K562 (cell line): ENCODE measurements at regions not wholly inside any gene's neighbourhood (a gene's known extent, or its start where the extent isn't known, plus 50 kb on each side); places are given as distances from the start of the nearest gene placed in this dataset.
A peak's percentile ranks its signal among the peaks of the same experiment; 100 is the strongest.

Experiments used
- ATAC-seq: fragments of 200-7000 bp; cut with Tn5 transposase; 3 replicates; pipeline ENCODE4 v1.9.1; 2020; ENCODE audit warnings: moderate library complexity
- BruUV-seq: library from RNA; stranded (reverse); fragments of 400-500 nt; replicated peaks from 2 replicates; lab custom pipeline; 2021; lab: Mats Ljungman, UMichigan
- CTCF ChIA-PET: fragments of 300-600 bp; formaldehyde crosslinking; extraction: SDS; loops from one replicate; lab custom pipeline; 2021; ENCODE audit warnings: low intra/inter-chr PET ratio; lab: Yijun Ruan, JAX
- POLR2A ChIA-PET: fragments of 300-600, 350-650 bp; sonication (Branson Sonifier 250); formaldehyde crosslinking; extraction: SDS; loops from one replicate; lab custom pipeline; 2021; ENCODE audit warnings: antibody characterized with exemption, inconsistent platforms; lab: Yijun Ruan, JAX
- DNase-seq, 4 experiments: peaks; one replicate each; pipeline versions ENCODE4 v3.0.0 to v3.0.0-alpha.2; 2011 to 2018; ENCODE audit warnings: low spot score in 3 of 4, mixed read lengths in 3 of 4; ENCODE audit errors: extremely low read depth in 1 of 4
- FAIRE-seq: peaks from 2 replicates; lab custom pipeline; 2011; peaks lifted over from hg19 to GRCh38; lab: Jason Lieb, UNC
- H2AFZ ChIP-seq: 2 replicates; pipeline ENCODE4 v1.6.0; 2011; ENCODE audit warnings: low read depth, low read length, control low read depth, inconsistent platforms
- H3K27ac ChIP-seq: fragments of 200-600 bp; 3 replicates; pipeline ENCODE4 v1.8.0; 2011; ENCODE audit warnings: low read depth, mild to moderate bottlenecking, control low read depth, inconsistent platforms, low read length, moderate library complexity, mixed read lengths; ENCODE audit errors: extremely low read depth
- H3K27me3 ChIP-seq, 2 experiments: fragments of 300-600 bp in 1 of 2; 2 replicates in 1 of 2; 3 replicates in 1 of 2; pipeline versions ENCODE4 v1.6.0 to v1.8.0; 2011; ENCODE audit warnings: inconsistent platforms in 2 of 2, low read length in 2 of 2, mild to moderate bottlenecking in 1 of 2, mixed read lengths in 1 of 2, moderate library complexity in 1 of 2; ENCODE audit not compliant: control insufficient read depth in 2 of 2, insufficient read depth in 2 of 2
- H3K36me3 ChIP-seq: fragments of 300-600 bp; 3 replicates; pipeline ENCODE4 v1.8.0; 2011; ENCODE audit warnings: mild to moderate bottlenecking, low read length, inconsistent platforms; ENCODE audit not compliant: control insufficient read depth, insufficient read depth
- H3K4me1 ChIP-seq, 2 experiments: fragments of 200-600 bp in 1 of 2; replicated peaks in 1 of 2; 2 replicates in 1 of 2; 3 replicates in 1 of 2; pipeline versions ENCODE4 v1.5.1 to v1.8.0; 2011; ENCODE audit warnings: inconsistent platforms in 2 of 2, low read length in 2 of 2, mild to moderate bottlenecking in 1 of 2, mixed read lengths in 1 of 2, moderate library complexity in 1 of 2; ENCODE audit not compliant: control insufficient read depth in 2 of 2, insufficient read depth in 2 of 2
- H3K4me2 ChIP-seq: 2 replicates; pipeline ENCODE4 v1.6.1; 2011; ENCODE audit warnings: low read length, control low read depth, inconsistent platforms, mixed read lengths; ENCODE audit not compliant: insufficient read depth
- H3K4me3 ChIP-seq: fragments of 200-600 bp; sonication (generic), shearing (Covaris generic); 2 replicates; pipeline ENCODE4 v1.5.1; 2016; ENCODE audit warnings: control low read depth, inconsistent platforms
- H3K79me2 ChIP-seq: fragments of 200-600 bp; 3 replicates; pipeline ENCODE4 v1.8.0; 2011; ENCODE audit warnings: low read length, inconsistent platforms; ENCODE audit not compliant: control insufficient read depth, insufficient read depth
- H3K9ac ChIP-seq, 2 experiments: 2 replicates each; pipeline versions ENCODE4 v1.6.0 to v1.6.1; 2011; ENCODE audit warnings: low read depth in 2 of 2, low read length in 2 of 2, control low read depth in 1 of 2, inconsistent platforms in 1 of 2, mild to moderate bottlenecking in 1 of 2, mixed read lengths in 1 of 2; ENCODE audit not compliant: insufficient read depth in 1 of 2
- H3K9me1 ChIP-seq: one replicate; pipeline ENCODE4 v1.6.0; 2011; ENCODE audit warnings: inconsistent platforms, mild to moderate bottlenecking, low read length, moderate library complexity; ENCODE audit not compliant: control insufficient read depth, insufficient read depth
- H3K9me3 ChIP-seq: replicated peaks from 2 replicates; pipeline ENCODE4 v1.5.1; 2011; ENCODE audit warnings: low read depth, low read length, inconsistent platforms; ENCODE audit not compliant: control insufficient read depth, insufficient read depth
- H4K20me1 ChIP-seq: replicated peaks from 2 replicates; pipeline ENCODE4 v1.6.1; 2011; ENCODE audit warnings: low read length, inconsistent platforms, mixed read lengths; ENCODE audit not compliant: control insufficient read depth, insufficient read depth
- CEBPG ChIP-seq, 3 experiments: fragments of 200-800 bp in 1 of 3; sonication (Bioruptor generic) in 1 of 3; sonication (generic) in 1 of 3; formaldehyde crosslinking in 1 of 3; IDR thresholded peaks in 2 of 3; conservative IDR thresholded peaks in 1 of 3; 2 replicates each; pipeline versions ENCODE4 v1.6.1 to v1.8.0; 2016 to 2022; ENCODE audit warnings: missing compliant biosample characterization in 2 of 3, missing genetic modification characterization in 2 of 3, mild to moderate bottlenecking in 1 of 3, missing genetic modification reagents in 1 of 3
- DACH1 ChIP-seq: fragments of 450-650 bp; IDR thresholded peaks from 2 replicates; pipeline ENCODE4 v1.6.1; 2018; ENCODE audit not compliant: partially characterized antibody
- FOXM1 ChIP-seq, 2 experiments: fragments of 450-650 bp in 1 of 2; sonication (generic) in 1 of 2; formaldehyde crosslinking in 1 of 2; IDR thresholded peaks; 2 replicates each; pipeline versions ENCODE4 v1.6.1 to v1.9.0; 2017 to 2022; ENCODE audit warnings: low read depth in 2 of 2, mild to moderate bottlenecking in 2 of 2, missing genetic modification reagents in 1 of 2, moderate library complexity in 1 of 2
- HOXB6 ChIP-seq: fragments of 250-450 bp; sonication (Bioruptor Pico); IDR thresholded peaks from 2 replicates; pipeline ENCODE4 v1.5.1; 2022; ENCODE audit warnings: mild to moderate bottlenecking, borderline replicate concordance
- MAFG ChIP-seq: fragments of 450-650 bp; conservative IDR thresholded peaks from 2 replicates; pipeline ENCODE4 v1.6.1; 2016; ENCODE audit warnings: missing genetic modification characterization, missing compliant biosample characterization
- MTA1 ChIP-seq: fragments of 450-650 bp; IDR thresholded peaks from 2 replicates; pipeline ENCODE4 v1.6.1; 2017; ENCODE audit warnings: borderline replicate concordance
- MYBL2 ChIP-seq, 2 experiments: fragments of 450-650 bp in 1 of 2; sonication (generic) in 1 of 2; formaldehyde crosslinking in 1 of 2; IDR thresholded peaks; 2 replicates each; pipeline versions ENCODE4 v1.6.1 to v1.8.1; 2017 to 2022; ENCODE audit warnings: borderline replicate concordance in 1 of 2, inconsistent platforms in 1 of 2, low read depth in 1 of 2, mild to moderate bottlenecking in 1 of 2, missing genetic modification reagents in 1 of 2, moderate library complexity in 1 of 2
- NCOR1 ChIP-seq: fragments of 450-650 bp; IDR thresholded peaks from 2 replicates; pipeline ENCODE4 v1.6.1; 2016; ENCODE audit warnings: mild to moderate bottlenecking, moderate library complexity
- PTTG1 ChIP-seq: fragments of 450-650 bp; IDR thresholded peaks from 2 replicates; pipeline ENCODE4 v1.6.1; 2016; ENCODE audit warnings: low read depth, mild to moderate bottlenecking, missing genetic modification characterization, missing compliant biosample characterization
- ZNF274 ChIP-seq: IDR thresholded peaks from 2 replicates; pipeline ENCODE4 v1.6.1; 2011; ENCODE audit warnings: low read depth, mild to moderate bottlenecking, low read length, moderate library complexity, borderline replicate concordance
- WGBS: fragments of 100-300 bp; shearing (Covaris generic); methylation state at CpG from one replicate; pipeline ENCODE4 v1.1.6; 2016; ENCODE audit warnings: low coverage, mixed read lengths; ENCODE audit not compliant: insufficient coverage; ENCODE audit errors: missing lambda C conversion rate; 5-methylcytosine and 5-hydroxymethylcytosine counted together
- in situ Hi-C: fragments of 300-500 bp; cut with MboI; formaldehyde crosslinking; loops from 4 replicates; pipeline ENCODE4 v1.15.0; 2018; ENCODE audit warnings: inconsistent platforms, mixed read lengths
- intact Hi-C: fragments of 100-400 bp; cut with micrococcal nuclease; formaldehyde crosslinking; loops from 2 replicates; pipeline ENCODE4 v1.14.2; 2022
- TF ChIP-seq, protein P1 (sequence below): IDR thresholded peaks from 3 replicates; pipeline ENCODE4 v1.6.1; 2011; ENCODE audit warnings: borderline replicate concordance, mild to moderate bottlenecking, moderate library complexity; ENCODE audit not compliant: insufficient read length; ENCODE audit errors: extremely low read depth
- TF ChIP-seq, protein P2 (sequence below): sonication (generic); formaldehyde crosslinking; IDR thresholded peaks from 2 replicates; pipeline ENCODE4 v1.8.1; 2023; ENCODE audit warnings: mild to moderate bottlenecking, missing genetic modification reagents
- TF ChIP-seq, protein P3 (sequence below): fragments of 450-650 bp; formaldehyde crosslinking; IDR thresholded peaks from 2 replicates; pipeline ENCODE4 v1.4.0; 2022; ENCODE audit warnings: missing genetic modification characterization
- TF ChIP-seq, protein P4 (sequence below): fragments of 250-450 bp; sonication (Bioruptor Pico); IDR thresholded peaks from 2 replicates; pipeline ENCODE4 v1.8.0; 2021; ENCODE audit warnings: moderate library complexity, mild to moderate bottlenecking, inconsistent platforms

DNA sequence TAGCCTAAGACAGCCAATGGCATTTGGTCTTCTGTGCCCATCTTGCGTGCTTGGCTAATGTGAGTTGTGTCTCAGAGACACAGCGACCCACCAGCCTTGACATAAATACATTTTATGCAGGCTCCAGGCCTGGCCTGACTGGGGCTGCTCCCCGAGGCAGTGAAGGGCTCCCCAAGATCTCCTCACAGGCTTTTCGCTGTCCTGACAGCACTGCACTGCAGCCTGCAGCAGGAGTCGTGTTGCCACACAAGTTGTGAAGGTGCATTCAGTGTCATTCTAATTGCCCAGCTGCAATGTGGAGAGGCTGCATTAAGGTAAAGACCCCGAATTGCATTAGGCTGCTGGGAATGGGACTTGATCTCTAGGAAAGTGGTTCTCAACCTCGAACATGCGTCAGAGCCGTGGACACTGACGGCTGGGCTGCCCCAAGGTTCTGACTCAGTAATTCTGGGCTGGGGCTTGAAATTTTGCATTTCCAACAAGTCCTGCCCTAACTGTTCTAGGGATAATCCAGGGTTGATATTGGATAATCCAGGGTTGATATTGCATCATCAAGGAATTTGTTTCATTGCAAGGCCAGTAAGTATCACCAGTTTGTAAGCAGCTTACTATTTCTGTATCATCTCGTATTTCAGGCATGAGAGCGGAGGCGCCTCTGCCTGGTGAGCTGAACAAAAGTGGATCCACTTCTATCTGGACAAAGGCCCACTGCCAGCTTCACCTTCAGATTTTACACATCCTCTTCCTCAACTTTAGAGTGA, 108.7 kb upstream of the INSIG1 start:
- H3K79me2 ChIP-seq: no peaks in the 10 kb centered on the region
- ChIA-PET CTCF (interaction anchor here (3.6 kb wide), 1 partner anchor 156 kb away, joined by 29 read pairs; no protein-coding TSS in a partner anchor), POLR2A (interaction anchor here (1.0 to 1.9 kb wide), 3 partner anchors 13 to 48 kb away, joined by 3 to 12 read pairs (median 3); no protein-coding TSS in a partner anchor)
- DNase-seq (no peak), FAIRE-seq (no peak), ATAC-seq (no peak)
- no peak overlapping the region for H3K4me3 ChIP-seq
- H3K27ac ChIP-seq: no peak overlapping the region
- no peaks in the 10 kb centered on the region for H4K20me1 ChIP-seq
- H3K4me1 ChIP-seq: peaks cover 0 to 7% of the 10 kb centered on the region in 2 experiments; a peak in 2 of 5 replicates
- in situ Hi-C loops: loop anchor here (5.0 kb wide), 1 partner anchor 153 kb away; no protein-coding TSS in a partner anchor
- H3K9me3 ChIP-seq: peaks cover 18% of the 10 kb centered on the region
- intact Hi-C loops: no loop called here
- H3K9me1 ChIP-seq: no peaks in the 10 kb centered on the region
- no peak overlapping the region for H2AFZ ChIP-seq
- no peak overlapping the region for H3K4me2 ChIP-seq
- WGBS: 8% methylated on average over 13 of the region's 13 CpGs
- H3K9ac ChIP-seq: no peak overlapping the region
- H3K36me3 ChIP-seq: no peaks in the 10 kb centered on the region
- no TSS peak for BruUV-seq
- H3K27me3 ChIP-seq: peaks cover 24 to 51% of the 10 kb centered on the region in 2 experiments
- no peak for TF ChIP-seq FOXM1 (IDR thresholded peaks at IDR 0.05; ENCODE audit: low read depth)
- no peak for TF ChIP-seq FOXM1 (CRISPR knock-in tag; IDR thresholded peaks at IDR 0.05; ENCODE audit: low read depth)
- TF ChIP-seq, protein P1, sequence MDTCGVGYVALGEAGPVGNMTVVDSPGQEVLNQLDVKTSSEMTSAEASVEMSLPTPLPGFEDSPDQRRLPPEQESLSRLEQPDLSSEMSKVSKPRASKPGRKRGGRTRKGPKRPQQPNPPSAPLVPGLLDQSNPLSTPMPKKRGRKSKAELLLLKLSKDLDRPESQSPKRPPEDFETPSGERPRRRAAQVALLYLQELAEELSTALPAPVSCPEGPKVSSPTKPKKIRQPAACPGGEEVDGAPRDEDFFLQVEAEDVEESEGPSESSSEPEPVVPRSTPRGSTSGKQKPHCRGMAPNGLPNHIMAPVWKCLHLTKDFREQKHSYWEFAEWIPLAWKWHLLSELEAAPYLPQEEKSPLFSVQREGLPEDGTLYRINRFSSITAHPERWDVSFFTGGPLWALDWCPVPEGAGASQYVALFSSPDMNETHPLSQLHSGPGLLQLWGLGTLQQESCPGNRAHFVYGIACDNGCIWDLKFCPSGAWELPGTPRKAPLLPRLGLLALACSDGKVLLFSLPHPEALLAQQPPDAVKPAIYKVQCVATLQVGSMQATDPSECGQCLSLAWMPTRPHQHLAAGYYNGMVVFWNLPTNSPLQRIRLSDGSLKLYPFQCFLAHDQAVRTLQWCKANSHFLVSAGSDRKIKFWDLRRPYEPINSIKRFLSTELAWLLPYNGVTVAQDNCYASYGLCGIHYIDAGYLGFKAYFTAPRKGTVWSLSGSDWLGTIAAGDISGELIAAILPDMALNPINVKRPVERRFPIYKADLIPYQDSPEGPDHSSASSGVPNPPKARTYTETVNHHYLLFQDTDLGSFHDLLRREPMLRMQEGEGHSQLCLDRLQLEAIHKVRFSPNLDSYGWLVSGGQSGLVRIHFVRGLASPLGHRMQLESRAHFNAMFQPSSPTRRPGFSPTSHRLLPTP: no peak
- TF ChIP-seq, protein P2, sequence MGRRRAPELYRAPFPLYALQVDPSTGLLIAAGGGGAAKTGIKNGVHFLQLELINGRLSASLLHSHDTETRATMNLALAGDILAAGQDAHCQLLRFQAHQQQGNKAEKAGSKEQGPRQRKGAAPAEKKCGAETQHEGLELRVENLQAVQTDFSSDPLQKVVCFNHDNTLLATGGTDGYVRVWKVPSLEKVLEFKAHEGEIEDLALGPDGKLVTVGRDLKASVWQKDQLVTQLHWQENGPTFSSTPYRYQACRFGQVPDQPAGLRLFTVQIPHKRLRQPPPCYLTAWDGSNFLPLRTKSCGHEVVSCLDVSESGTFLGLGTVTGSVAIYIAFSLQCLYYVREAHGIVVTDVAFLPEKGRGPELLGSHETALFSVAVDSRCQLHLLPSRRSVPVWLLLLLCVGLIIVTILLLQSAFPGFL (CRISPR knock-in tag): no peak
- TF ChIP-seq, protein P3, sequence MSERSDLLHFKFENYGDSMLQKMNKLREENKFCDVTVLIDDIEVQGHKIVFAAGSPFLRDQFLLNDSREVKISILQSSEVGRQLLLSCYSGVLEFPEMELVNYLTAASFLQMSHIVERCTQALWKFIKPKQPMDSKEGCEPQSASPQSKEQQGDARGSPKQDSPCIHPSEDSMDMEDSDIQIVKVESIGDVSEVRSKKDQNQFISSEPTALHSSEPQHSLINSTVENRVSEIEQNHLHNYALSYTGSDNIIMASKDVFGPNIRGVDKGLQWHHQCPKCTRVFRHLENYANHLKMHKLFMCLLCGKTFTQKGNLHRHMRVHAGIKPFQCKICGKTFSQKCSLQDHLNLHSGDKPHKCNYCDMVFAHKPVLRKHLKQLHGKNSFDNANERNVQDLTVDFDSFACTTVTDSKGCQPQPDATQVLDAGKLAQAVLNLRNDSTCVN (CRISPR knock-in tag): no peak
- no peak for TF ChIP-seq MAFG (tag)
- no peak for TF ChIP-seq ZNF274
- no peak for TF ChIP-seq MYBL2 (IDR thresholded peaks at IDR 0.05; ENCODE audit: low read depth)
- TF ChIP-seq MYBL2 (CRISPR knock-in tag; IDR thresholded peaks at IDR 0.05; ENCODE audit: borderline replicate concordance): no peak
- TF ChIP-seq DACH1: no peak
- TF ChIP-seq CEBPG (CRISPR knock-in tag; IDR thresholded peaks at IDR 0.05): peak; percentile 38; the same call in 1 of the 2 replicates
- peak; percentile 88 to 94 for TF ChIP-seq CEBPG (tag; conservative IDR thresholded peaks at IDR 0.05 in 1 of 2, IDR thresholded peaks at IDR 0.05 in 1 of 2)
- TF ChIP-seq HOXB6 (CRISPR knock-in tag): no peak
- no peak for TF ChIP-seq NCOR1
- TF ChIP-seq, protein P4, sequence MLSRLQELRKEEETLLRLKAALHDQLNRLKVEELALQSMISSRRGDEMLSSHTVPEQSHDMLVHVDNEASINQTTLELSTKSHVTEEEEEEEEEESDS (CRISPR knock-in tag): no peak
- TF ChIP-seq MTA1: no peak
- no peak for TF ChIP-seq PTTG1
